ENCODE measurements at regions not wholly inside any gene's neighbourhood (a gene's known extent, or its start where the extent isn't known, plus 50 kb on each side); places are given as distances from the start of the nearest gene placed in this dataset.

GRCh38 chr10:10513898-10514297 is 503.8 kb upstream of the CELF2 start:
- Histone ChIP-seq H3K9me3 (ENCODE audit: control insufficient read depth in 1 of 2, insufficient read depth in 1 of 2, low read depth in 1 of 2, low read length in 2 of 2) (peaks cover 17 to 24% of the 10 kb centered on the region in 2 experiments; a peak in 2 of 4 replicates), H3K4me1 (ENCODE audit: control insufficient read depth in 1 of 2, insufficient read depth in 2 of 2, low read length in 2 of 2) (no peaks in the 10 kb centered on the region), H2AFZ (ENCODE audit: low read depth, low read length, poor library complexity, severe bottlenecking) (no peak overlapping the region), H4K20me1 (ENCODE audit: insufficient read depth) (no peaks in the 10 kb centered on the region), H3K36me3 (ENCODE audit: control insufficient read depth in 1 of 2, insufficient read depth in 2 of 2, low read length in 2 of 2) (no peaks in the 10 kb centered on the region), H3K9me2 (ENCODE audit: insufficient read depth) (no peaks in the 10 kb centered on the region), H3K4me3 (replicated peaks in 1 of 2; ENCODE audit: low read depth in 1 of 2, low read length in 2 of 2) (no peak overlapping the region), H3K27me3 (ENCODE audit: insufficient read depth, low read length) (no peaks in the 10 kb centered on the region), H3K79me2 (ENCODE audit: insufficient read depth, low read length) (no peaks in the 10 kb centered on the region), H3K4me2 (ENCODE audit: low read length) (no peak overlapping the region), H3K9ac (ENCODE audit: low read length) (no peak overlapping the region), H3K27ac (ENCODE audit: low read depth, low read length) (no peak overlapping the region)
- POLR2A ChIA-PET = no interaction called here
- no TSS peak for BruUV-seq (replicated peaks)
- ATAC-seq (no peak), DNase-seq (ENCODE audit: low read depth, low spot score) (no peak)
- RAD21 ChIA-PET (ENCODE audit: low non-redundant PET in 1 of 2, low total read pairs in 2 of 2, uncharacterized antibody in 2 of 2, unreplicated experiment in 2 of 2) = no interaction called here
- intact Hi-C loops (cut with micrococcal nuclease) = no loop called here
- TF ChIP-seq CTCF (IDR thresholded peaks at IDR 0.05 in 2 of 3, conservative IDR thresholded peaks at IDR 0.05 in 1 of 3; ENCODE audit: borderline replicate concordance in 1 of 3, insufficient read depth in 1 of 3, low read depth in 2 of 3, low read length in 2 of 3) = no peak
- TF ChIP-seq ZBTB33 (IDR thresholded peaks at IDR 0.05; ENCODE audit: extremely low read depth, insufficient replicate concordance, low read length) = no peak
- CTCF ChIA-PET = no interaction called here

- Histone ChIP-seq H3K79me2 (ENCODE audit: insufficient read depth, low read length) (no peaks in the 10 kb centered on the region), H3K27me3 (ENCODE audit: insufficient read depth, low read length) (no peaks in the 10 kb centered on the region), H3K9me3 (ENCODE audit: control insufficient read depth in 1 of 2, insufficient read depth in 1 of 2, low read depth in 1 of 2, low read length in 2 of 2) (peaks cover 17 to 32% of the 10 kb centered on the region in 2 experiments; a peak in 2 of 4 replicates), H4K20me1 (ENCODE audit: insufficient read depth) (no peaks in the 10 kb centered on the region), H3K9ac (ENCODE audit: low read length) (no peak overlapping the region), H3K9me2 (ENCODE audit: insufficient read depth) (no peaks in the 10 kb centered on the region), H3K4me2 (ENCODE audit: low read length) (no peak overlapping the region), H3K27ac (ENCODE audit: low read depth, low read length) (no peak overlapping the region), H3K36me3 (ENCODE audit: control insufficient read depth in 1 of 2, insufficient read depth in 2 of 2, low read length in 2 of 2) (no peaks in the 10 kb centered on the region), H2AFZ (ENCODE audit: low read depth, low read length, poor library complexity, severe bottlenecking) (no peak overlapping the region), H3K4me3 (replicated peaks in 1 of 2; ENCODE audit: low read depth in 1 of 2, low read length in 2 of 2) (no peak overlapping the region), H3K4me1 (ENCODE audit: control insufficient read depth in 1 of 2, insufficient read depth in 2 of 2, low read length in 2 of 2) (no peaks in the 10 kb centered on the region)
- ATAC-seq = no peak
- no peak for TF ChIP-seq EZH2phosphoT487 (IDR thresholded peaks at IDR 0.05; ENCODE audit: borderline replicate concordance)
- no peak for TF ChIP-seq RAD21 (IDR thresholded peaks at IDR 0.05; ENCODE audit: low read depth)
- no peak for TF ChIP-seq POLR2AphosphoS5 (IDR thresholded peaks at IDR 0.05; ENCODE audit: low read depth, low read length)
- no peak for TF ChIP-seq EZH2 (IDR thresholded peaks at IDR 0.05)
- TF ChIP-seq YY1 (IDR thresholded peaks at IDR 0.05; ENCODE audit: extremely low read depth, insufficient replicate concordance, low read depth, low read length) = no peak
- no peak for TF ChIP-seq SRF (IDR thresholded peaks at IDR 0.05; ENCODE audit: low read depth)
- no peak for TF ChIP-seq TCF7L2 (IDR thresholded peaks at IDR 0.05; ENCODE audit: borderline replicate concordance, extremely low read depth, insufficient read depth, insufficient read length)
- intact Hi-C loops (cut with micrococcal nuclease) = no loop called here
- POLR2A ChIA-PET = no interaction called here
- BruUV-seq (replicated peaks) = no TSS peak
- no peak for DNase-seq (ENCODE audit: low read depth, low spot score)
- CTCF ChIA-PET = no interaction called here
- RAD21 ChIA-PET (ENCODE audit: low non-redundant PET in 1 of 2, low total read pairs in 2 of 2, uncharacterized antibody in 2 of 2, unreplicated experiment in 2 of 2) = no interaction called here
These were observed 502.9 kb upstream of the CELF2 start for GRCh38 chr10:10514797-10515196.

All from HCT116 (cell line).